ENCODE measurements at regions not wholly inside any gene's neighbourhood (a gene's known extent, or its start where the extent isn't known, plus 50 kb on each side); places are given as distances from the start of the nearest gene placed in this dataset.
"Not testable (repeated sequence)": the region's sequence is repeated elsewhere in the genome, so short reads cannot be mapped to it uniquely, and the experiment has no call there.

- Histone ChIP-seq H3K4me3 (peak overlapping the region; percentile 71), H3K9ac (ENCODE audit: insufficient read length) (peak overlapping the region; percentile 7), H3K9me3 (ENCODE audit: low read depth, low read length) (no peaks in the 10 kb centered on the region), H3K27ac (peak overlapping the region; percentile 80), H3K36me3 (ENCODE audit: insufficient read depth, low read length) (no peaks in the 10 kb centered on the region)
- DNase-seq (ENCODE audit: low read depth, low spot score), result peak; percentile 30
- TF ChIP-seq FOXP2 (optimal IDR thresholded peaks at IDR 0.05; ENCODE audit: control extremely low read depth, extremely low read length, insufficient read depth) (no peak), EZH2 (IDR thresholded peaks at IDR 0.05) (no peak), POLR2AphosphoS5 (IDR thresholded peaks at IDR 0.05; ENCODE audit: borderline replicate concordance, low read depth, low read length) (no peak)
These were observed 80.7 kb downstream of the C9orf152 start for GRCh38 chr9:110126986-110127864.

GRCh38 chr9:110128664-110129329 lies 79.2 kb downstream of the C9orf152 start:
- no peak for TF ChIP-seq POLR2AphosphoS5 (IDR thresholded peaks at IDR 0.05; ENCODE audit: borderline replicate concordance, low read depth, low read length)
- TF ChIP-seq EZH2 (IDR thresholded peaks at IDR 0.05), result no peak
- TF ChIP-seq FOXP2 (optimal IDR thresholded peaks at IDR 0.05; ENCODE audit: control extremely low read depth, extremely low read length, insufficient read depth), result no peak
- no peak for DNase-seq (ENCODE audit: low read depth, low spot score)
- no peaks in the 10 kb centered on the region for H3K36me3 ChIP-seq (ENCODE audit: insufficient read depth, low read length)
- H3K27ac ChIP-seq, result no peak overlapping the region
- H3K9me3 ChIP-seq (ENCODE audit: low read depth, low read length), result no peaks in the 10 kb centered on the region
- H3K4me3 ChIP-seq, result no peak overlapping the region
- H3K9ac ChIP-seq (ENCODE audit: insufficient read length), result no peak overlapping the region

GRCh38 chr9:110129425-110129824 lies 78.5 kb downstream of the C9orf152 start:
- H3K9ac ChIP-seq (ENCODE audit: insufficient read length), result no peak overlapping the region
- H3K9me3 ChIP-seq (ENCODE audit: low read depth, low read length), result no peaks in the 10 kb centered on the region
- no peak overlapping the region for H3K27ac ChIP-seq

GRCh38 chr9:110130211-110130610 lies 77.7 kb downstream of the C9orf152 start:
- H3K4me3 ChIP-seq, result no peak overlapping the region
- H3K9me3 ChIP-seq (ENCODE audit: low read depth, low read length), result no peaks in the 10 kb centered on the region
- no peaks in the 10 kb centered on the region for H3K36me3 ChIP-seq (ENCODE audit: insufficient read depth, low read length)
- no peak for DNase-seq (ENCODE audit: low read depth, low spot score)
- no peak for TF ChIP-seq POLR2AphosphoS5 (IDR thresholded peaks at IDR 0.05; ENCODE audit: borderline replicate concordance, low read depth, low read length)
- TF ChIP-seq FOXP2 (optimal IDR thresholded peaks at IDR 0.05; ENCODE audit: control extremely low read depth, extremely low read length, insufficient read depth), result no peak
- no peak for TF ChIP-seq EZH2 (IDR thresholded peaks at IDR 0.05)
- no peak overlapping the region for H3K9ac ChIP-seq (ENCODE audit: insufficient read length)
- H3K27ac ChIP-seq, result no peak overlapping the region

More at GRCh38 chr9:110129425-110129824, 78.5 kb downstream of the C9orf152 start:
- DNase-seq (ENCODE audit: low read depth, low spot score), result no peak
- TF ChIP-seq POLR2AphosphoS5 (IDR thresholded peaks at IDR 0.05; ENCODE audit: borderline replicate concordance, low read depth, low read length) (no peak), EZH2 (IDR thresholded peaks at IDR 0.05) (no peak), FOXP2 (optimal IDR thresholded peaks at IDR 0.05; ENCODE audit: control extremely low read depth, extremely low read length, insufficient read depth) (no peak)
- H3K4me3 ChIP-seq, result no peak overlapping the region
- H3K36me3 ChIP-seq (ENCODE audit: insufficient read depth, low read length), result no peaks in the 10 kb centered on the region

- TF ChIP-seq EZH2 (IDR thresholded peaks at IDR 0.05) (no peak), POLR2AphosphoS5 (IDR thresholded peaks at IDR 0.05; ENCODE audit: borderline replicate concordance, low read depth, low read length) (no peak), FOXP2 (optimal IDR thresholded peaks at IDR 0.05; ENCODE audit: control extremely low read depth, extremely low read length, insufficient read depth) (no peak)
These were observed 77.1 kb downstream of the C9orf152 start for GRCh38 chr9:110130791-110131416.

GRCh38 chr9:110131499-110131898 lies 76.5 kb downstream of the C9orf152 start:
- DNase-seq (ENCODE audit: low read depth, low spot score), result no peak
- Histone ChIP-seq H3K36me3 (ENCODE audit: insufficient read depth, low read length) (peaks cover 6% of the 10 kb centered on the region; the same call in 1 of the 2 replicates), H3K9me3 (ENCODE audit: low read depth, low read length) (no peaks in the 10 kb centered on the region), H3K27ac (no peak overlapping the region), H3K9ac (ENCODE audit: insufficient read length) (no peak overlapping the region), H3K4me3 (no peak overlapping the region)
- TF ChIP-seq FOXP2 (optimal IDR thresholded peaks at IDR 0.05; ENCODE audit: control extremely low read depth, extremely low read length, insufficient read depth) (no peak), EZH2 (IDR thresholded peaks at IDR 0.05) (no peak), POLR2AphosphoS5 (IDR thresholded peaks at IDR 0.05; ENCODE audit: borderline replicate concordance, low read depth, low read length) (no peak)

More at GRCh38 chr9:110130791-110131416, 77.1 kb downstream of the C9orf152 start:
- Histone ChIP-seq H3K9ac (ENCODE audit: insufficient read length) (no peak overlapping the region), H3K36me3 (ENCODE audit: insufficient read depth, low read length) (peaks cover 1% of the 10 kb centered on the region; the same call in 1 of the 2 replicates), H3K9me3 (ENCODE audit: low read depth, low read length) (no peaks in the 10 kb centered on the region), H3K27ac (no peak overlapping the region), H3K4me3 (no peak overlapping the region)
- DNase-seq (ENCODE audit: low read depth, low spot score), result no peak

GRCh38 chr9:110132531-110132930 lies 75.4 kb downstream of the C9orf152 start:
- H3K36me3 ChIP-seq (ENCODE audit: insufficient read depth, low read length), result peaks cover 17% of the 10 kb centered on the region; the same call in 1 of the 2 replicates
- H3K27ac ChIP-seq; H3K9me3 ChIP-seq (ENCODE audit: low read depth, low read length); H3K4me3 ChIP-seq; DNase-seq (ENCODE audit: low read depth, low spot score); H3K9ac ChIP-seq (ENCODE audit: insufficient read length): not testable (repeated sequence)

- Histone ChIP-seq H3K9me3 (ENCODE audit: low read depth, low read length) (no peaks in the 10 kb centered on the region), H3K36me3 (ENCODE audit: insufficient read depth, low read length) (peaks cover 22% of the 10 kb centered on the region; the same call in 1 of the 2 replicates), H3K4me3 (no peak overlapping the region), H3K27ac (no peak overlapping the region), H3K9ac (ENCODE audit: insufficient read length) (no peak overlapping the region)
- DNase-seq (ENCODE audit: low read depth, low spot score), result no peak
- TF ChIP-seq EZH2 (IDR thresholded peaks at IDR 0.05), result no peak
- no peak for TF ChIP-seq FOXP2 (optimal IDR thresholded peaks at IDR 0.05; ENCODE audit: control extremely low read depth, extremely low read length, insufficient read depth)
These were observed 74.9 kb downstream of the C9orf152 start for GRCh38 chr9:110133059-110133458.
